Anterior cingulate cortex (tissue), 58 donors: ENCODE measurements at regions not wholly inside any gene's neighbourhood (a gene's known extent, or its start where the extent isn't known, plus 50 kb on each side); places are given as distances from the start of the nearest gene placed in this dataset.

Source experiments
- DNase-seq, 58 donors: peaks; one replicate each; lab custom pipeline; 2025; lab: John Stamatoyannopoulos, UW

GRCh38 chr17:53101706-53102105, 721.0 kb upstream of the KIF2B start:
- DNase-seq: no peak

- DNase-seq: no peak
Measured at GRCh38 chr17:53100126-53100525, 722.6 kb upstream of the KIF2B start.

GRCh38 chr17:53093391-53093790, 729.3 kb upstream of the KIF2B start:
- DNase-seq: no peak

- DNase-seq: no peak
Measured at GRCh38 chr17:53092072-53092471, 730.7 kb upstream of the KIF2B start.

- no peak for DNase-seq
Measured at GRCh38 chr17:53090770-53091169, 732.0 kb upstream of the KIF2B start.

- DNase-seq: no peak
Measured at GRCh38 chr17:53088481-53088880, 734.2 kb upstream of the KIF2B start.

- no peak for DNase-seq
Measured at GRCh38 chr17:53061446-53061845, 761.3 kb upstream of the KIF2B start.

GRCh38 chr17:53058031-53058430, 764.7 kb upstream of the KIF2B start:
- no peak for DNase-seq

GRCh38 chr17:53046781-53047180, 775.9 kb upstream of the KIF2B start:
- no peak for DNase-seq

- no peak for DNase-seq
Measured at GRCh38 chr17:53039981-53040380, 782.7 kb upstream of the KIF2B start.

GRCh38 chr17:53033297-53033696, 789.4 kb upstream of the KIF2B start:
- no peak for DNase-seq

GRCh38 chr17:53032861-53033271, 789.9 kb upstream of the KIF2B start:
- DNase-seq: no peak

GRCh38 chr17:53017227-53017626, 805.5 kb upstream of the KIF2B start:
- DNase-seq: no peak

GRCh38 chr17:53016085-53016484, 806.6 kb upstream of the KIF2B start:
- no peak for DNase-seq

GRCh38 chr17:53012364-53012763, 810.4 kb upstream of the KIF2B start:
- DNase-seq: no peak

- DNase-seq: no peak
Measured at GRCh38 chr17:53006006-53006405, 816.7 kb upstream of the KIF2B start.

GRCh38 chr17:53004902-53005301, 817.8 kb upstream of the KIF2B start:
- DNase-seq: no peak

- DNase-seq: no peak
Measured at GRCh38 chr17:52995881-52996280, 826.8 kb upstream of the KIF2B start.

GRCh38 chr17:52995147-52995546, 827.6 kb upstream of the KIF2B start:
- DNase-seq: no peak

- no peak for DNase-seq
Measured at GRCh38 chr17:52986056-52986662, 827.6 kb upstream of the CA10 start.

GRCh38 chr17:52982331-52982730, 823.8 kb upstream of the CA10 start:
- DNase-seq: no peak

- DNase-seq: no peak
Measured at GRCh38 chr17:52979921-52980320, 821.4 kb upstream of the CA10 start.

GRCh38 chr17:52965856-52966255, 807.3 kb upstream of the CA10 start:
- no peak for DNase-seq
